H1 (cell line): ENCODE measurements at regions not wholly inside any gene's neighbourhood (a gene's known extent, or its start where the extent isn't known, plus 50 kb on each side); places are given as distances from the start of the nearest gene placed in this dataset.
A peak's percentile ranks its signal among the peaks of the same experiment; 100 is the strongest.

Experiments used
- BACH1 ChIP-seq: IDR thresholded peaks from 2 replicates; pipeline ENCODE4 v1.6.1; 2012; ENCODE audit warnings: low read length, improper control_type of control experiment
- BRCA1 ChIP-seq: IDR thresholded peaks from 2 replicates; pipeline ENCODE4 v1.6.1; 2012; ENCODE audit warnings: low read depth, low read length, improper control_type of control experiment
- CEBPB ChIP-seq: IDR thresholded peaks from 2 replicates; pipeline ENCODE4 v1.6.1; 2012; ENCODE audit warnings: low read depth, low read length
- CHD1 ChIP-seq: IDR thresholded peaks from 2 replicates; pipeline ENCODE4 v1.6.1; 2012; ENCODE audit warnings: low read depth, low read length, improper control_type of control experiment
- CTBP2 ChIP-seq: IDR thresholded peaks from 2 replicates; pipeline ENCODE4 v1.7.0; 2011; ENCODE audit warnings: borderline replicate concordance, mild to moderate bottlenecking, moderate library complexity, mixed read lengths, low read length; ENCODE audit not compliant: insufficient read depth, insufficient read length
- FOSL1 ChIP-seq: IDR thresholded peaks from 2 replicates; pipeline ENCODE4 v1.6.1; 2011; ENCODE audit warnings: mild to moderate bottlenecking, low read depth, low read length, moderate library complexity; ENCODE audit not compliant: insufficient read depth
- GABPA ChIP-seq: IDR thresholded peaks from 2 replicates; pipeline ENCODE4 v1.6.1; 2011; ENCODE audit warnings: mild to moderate bottlenecking, low read length, moderate library complexity, borderline replicate concordance; ENCODE audit not compliant: insufficient read depth
- KDM1A ChIP-seq: fragments of 200-600, 300-600 bp; sonication (generic); IDR thresholded peaks from 2 replicates; pipeline ENCODE4 v1.7.1; 2016; ENCODE audit warnings: mild to moderate bottlenecking, low read length, borderline replicate concordance
- POLR2AphosphoS5 ChIP-seq: IDR thresholded peaks from 2 replicates; pipeline ENCODE4 v1.6.1; 2011; ENCODE audit warnings: low read depth, low read length
- RBBP5 ChIP-seq: IDR thresholded peaks from 2 replicates; pipeline ENCODE4 v1.7.1; 2012; ENCODE audit warnings: low read depth, mild to moderate bottlenecking, inconsistent platforms, low read length, moderate library complexity, borderline replicate concordance
- SIRT6 ChIP-seq: IDR thresholded peaks from one replicate; pipeline ENCODE4 v1.7.1; 2012; ENCODE audit warnings: low read length, inconsistent platforms
- SP2 ChIP-seq: IDR thresholded peaks from 2 replicates; pipeline ENCODE4 v1.6.1; 2012; ENCODE audit warnings: mild to moderate bottlenecking, low read length, inconsistent platforms
- TF ChIP-seq, protein P1 (sequence below): fragments of 300-600 bp; sonication (generic); IDR thresholded peaks from 2 replicates; pipeline ENCODE4 v1.7.1; 2012; ENCODE audit warnings: low read length, moderate library complexity, mild to moderate bottlenecking, inconsistent platforms; ENCODE audit not compliant: insufficient replicate concordance

DNA sequence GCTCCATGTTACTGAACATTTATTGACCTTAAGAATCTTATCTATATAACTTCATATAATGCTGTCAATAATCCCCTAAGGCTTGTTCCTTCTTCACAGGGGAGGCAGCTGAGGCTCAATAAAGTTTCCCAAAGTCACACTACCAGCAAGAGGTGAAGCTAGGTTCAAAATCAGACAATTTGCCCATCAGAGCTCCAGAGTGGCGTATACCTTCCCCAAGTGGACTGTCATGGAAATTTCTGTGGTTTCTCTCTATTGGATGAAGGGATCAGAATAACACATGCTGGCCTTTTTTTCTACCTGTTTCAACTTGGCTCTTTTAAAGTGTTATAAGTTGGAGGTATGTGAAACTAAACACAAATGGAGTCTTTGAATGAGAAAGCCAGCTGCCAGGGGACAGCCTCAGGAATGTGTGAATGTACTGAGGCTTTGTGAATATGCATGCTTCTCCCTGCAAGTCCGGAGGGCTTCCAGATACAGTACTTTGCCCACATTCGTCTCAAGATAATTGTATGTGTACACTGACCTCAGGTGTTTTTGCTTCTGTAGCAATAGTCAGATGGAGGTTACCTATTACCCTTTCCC is 656.3 kb upstream of the CELF2 start (continued):
- no peak for TF ChIP-seq SIRT6
- no peak for TF ChIP-seq CEBPB
- no peak for TF ChIP-seq CHD1
- no peak for TF ChIP-seq BRCA1
- TF ChIP-seq FOSL1: no peak
- TF ChIP-seq POLR2AphosphoS5: no peak
- TF ChIP-seq KDM1A: no peak
- no peak for TF ChIP-seq BACH1
- 0 out of 2 replicates have a peak, but pooled peaks have one; percentile 51 for TF ChIP-seq RBBP5
- TF ChIP-seq CTBP2: no peak
- TF ChIP-seq GABPA: no peak
- TF ChIP-seq, protein P1, sequence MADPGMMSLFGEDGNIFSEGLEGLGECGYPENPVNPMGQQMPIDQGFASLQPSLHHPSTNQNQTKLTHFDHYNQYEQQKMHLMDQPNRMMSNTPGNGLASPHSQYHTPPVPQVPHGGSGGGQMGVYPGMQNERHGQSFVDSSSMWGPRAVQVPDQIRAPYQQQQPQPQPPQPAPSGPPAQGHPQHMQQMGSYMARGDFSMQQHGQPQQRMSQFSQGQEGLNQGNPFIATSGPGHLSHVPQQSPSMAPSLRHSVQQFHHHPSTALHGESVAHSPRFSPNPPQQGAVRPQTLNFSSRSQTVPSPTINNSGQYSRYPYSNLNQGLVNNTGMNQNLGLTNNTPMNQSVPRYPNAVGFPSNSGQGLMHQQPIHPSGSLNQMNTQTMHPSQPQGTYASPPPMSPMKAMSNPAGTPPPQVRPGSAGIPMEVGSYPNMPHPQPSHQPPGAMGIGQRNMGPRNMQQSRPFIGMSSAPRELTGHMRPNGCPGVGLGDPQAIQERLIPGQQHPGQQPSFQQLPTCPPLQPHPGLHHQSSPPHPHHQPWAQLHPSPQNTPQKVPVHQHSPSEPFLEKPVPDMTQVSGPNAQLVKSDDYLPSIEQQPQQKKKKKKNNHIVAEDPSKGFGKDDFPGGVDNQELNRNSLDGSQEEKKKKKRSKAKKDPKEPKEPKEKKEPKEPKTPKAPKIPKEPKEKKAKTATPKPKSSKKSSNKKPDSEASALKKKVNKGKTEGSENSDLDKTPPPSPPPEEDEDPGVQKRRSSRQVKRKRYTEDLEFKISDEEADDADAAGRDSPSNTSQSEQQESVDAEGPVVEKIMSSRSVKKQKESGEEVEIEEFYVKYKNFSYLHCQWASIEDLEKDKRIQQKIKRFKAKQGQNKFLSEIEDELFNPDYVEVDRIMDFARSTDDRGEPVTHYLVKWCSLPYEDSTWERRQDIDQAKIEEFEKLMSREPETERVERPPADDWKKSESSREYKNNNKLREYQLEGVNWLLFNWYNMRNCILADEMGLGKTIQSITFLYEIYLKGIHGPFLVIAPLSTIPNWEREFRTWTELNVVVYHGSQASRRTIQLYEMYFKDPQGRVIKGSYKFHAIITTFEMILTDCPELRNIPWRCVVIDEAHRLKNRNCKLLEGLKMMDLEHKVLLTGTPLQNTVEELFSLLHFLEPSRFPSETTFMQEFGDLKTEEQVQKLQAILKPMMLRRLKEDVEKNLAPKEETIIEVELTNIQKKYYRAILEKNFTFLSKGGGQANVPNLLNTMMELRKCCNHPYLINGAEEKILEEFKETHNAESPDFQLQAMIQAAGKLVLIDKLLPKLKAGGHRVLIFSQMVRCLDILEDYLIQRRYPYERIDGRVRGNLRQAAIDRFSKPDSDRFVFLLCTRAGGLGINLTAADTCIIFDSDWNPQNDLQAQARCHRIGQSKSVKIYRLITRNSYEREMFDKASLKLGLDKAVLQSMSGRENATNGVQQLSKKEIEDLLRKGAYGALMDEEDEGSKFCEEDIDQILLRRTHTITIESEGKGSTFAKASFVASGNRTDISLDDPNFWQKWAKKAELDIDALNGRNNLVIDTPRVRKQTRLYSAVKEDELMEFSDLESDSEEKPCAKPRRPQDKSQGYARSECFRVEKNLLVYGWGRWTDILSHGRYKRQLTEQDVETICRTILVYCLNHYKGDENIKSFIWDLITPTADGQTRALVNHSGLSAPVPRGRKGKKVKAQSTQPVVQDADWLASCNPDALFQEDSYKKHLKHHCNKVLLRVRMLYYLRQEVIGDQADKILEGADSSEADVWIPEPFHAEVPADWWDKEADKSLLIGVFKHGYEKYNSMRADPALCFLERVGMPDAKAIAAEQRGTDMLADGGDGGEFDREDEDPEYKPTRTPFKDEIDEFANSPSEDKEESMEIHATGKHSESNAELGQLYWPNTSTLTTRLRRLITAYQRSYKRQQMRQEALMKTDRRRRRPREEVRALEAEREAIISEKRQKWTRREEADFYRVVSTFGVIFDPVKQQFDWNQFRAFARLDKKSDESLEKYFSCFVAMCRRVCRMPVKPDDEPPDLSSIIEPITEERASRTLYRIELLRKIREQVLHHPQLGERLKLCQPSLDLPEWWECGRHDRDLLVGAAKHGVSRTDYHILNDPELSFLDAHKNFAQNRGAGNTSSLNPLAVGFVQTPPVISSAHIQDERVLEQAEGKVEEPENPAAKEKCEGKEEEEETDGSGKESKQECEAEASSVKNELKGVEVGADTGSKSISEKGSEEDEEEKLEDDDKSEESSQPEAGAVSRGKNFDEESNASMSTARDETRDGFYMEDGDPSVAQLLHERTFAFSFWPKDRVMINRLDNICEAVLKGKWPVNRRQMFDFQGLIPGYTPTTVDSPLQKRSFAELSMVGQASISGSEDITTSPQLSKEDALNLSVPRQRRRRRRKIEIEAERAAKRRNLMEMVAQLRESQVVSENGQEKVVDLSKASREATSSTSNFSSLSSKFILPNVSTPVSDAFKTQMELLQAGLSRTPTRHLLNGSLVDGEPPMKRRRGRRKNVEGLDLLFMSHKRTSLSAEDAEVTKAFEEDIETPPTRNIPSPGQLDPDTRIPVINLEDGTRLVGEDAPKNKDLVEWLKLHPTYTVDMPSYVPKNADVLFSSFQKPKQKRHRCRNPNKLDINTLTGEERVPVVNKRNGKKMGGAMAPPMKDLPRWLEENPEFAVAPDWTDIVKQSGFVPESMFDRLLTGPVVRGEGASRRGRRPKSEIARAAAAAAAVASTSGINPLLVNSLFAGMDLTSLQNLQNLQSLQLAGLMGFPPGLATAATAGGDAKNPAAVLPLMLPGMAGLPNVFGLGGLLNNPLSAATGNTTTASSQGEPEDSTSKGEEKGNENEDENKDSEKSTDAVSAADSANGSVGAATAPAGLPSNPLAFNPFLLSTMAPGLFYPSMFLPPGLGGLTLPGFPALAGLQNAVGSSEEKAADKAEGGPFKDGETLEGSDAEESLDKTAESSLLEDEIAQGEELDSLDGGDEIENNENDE: peak; percentile 72
- no peak for TF ChIP-seq SP2
